ENCODE measurements at regions not wholly inside any gene's neighbourhood (a gene's known extent, or its start where the extent isn't known, plus 50 kb on each side); places are given as distances from the start of the nearest gene placed in this dataset.

- H3K18ac ChIP-seq (ENCODE audit: extremely low read depth, low read length) = no peak overlapping the region
- 0 out of 2 replicates have a peak overlapping the region, but pooled peaks have one; percentile 29 for H2BK15ac ChIP-seq (ENCODE audit: low read length)
- peaks cover 2% of the 10 kb centered on the region; the same call in 1 of the 2 replicates for H3K23me2 ChIP-seq (ENCODE audit: low read depth, low read length)
- DNase-seq (ENCODE audit: low read depth in 1 of 2, low spot score in 2 of 2) (no peak), FAIRE-seq (no peak)
- H3K23ac ChIP-seq (ENCODE audit: insufficient read length) = no peak overlapping the region
- H2BK12ac ChIP-seq (ENCODE audit: low read depth, low read length) = no peak overlapping the region
- no peak overlapping the region for H2AK5ac ChIP-seq (ENCODE audit: low read depth, low read length)
- no peak overlapping the region for H2BK20ac ChIP-seq (ENCODE audit: low read length)
- H3K4me3 ChIP-seq (ENCODE audit: extremely low read depth in 1 of 4, insufficient read depth in 2 of 4, low read depth in 3 of 4, low read length in 4 of 4) = no peak overlapping the region
- H3K14ac ChIP-seq (ENCODE audit: insufficient read length) = no peak overlapping the region
- H3K79me1 ChIP-seq (ENCODE audit: low read depth, low read length) = no peaks in the 10 kb centered on the region
- H4K5ac ChIP-seq (ENCODE audit: insufficient read length, low read depth, low read length) = no peak overlapping the region
- H4K8ac ChIP-seq (ENCODE audit: extremely low read depth, insufficient read depth, low read length) = no peak overlapping the region
- no peak overlapping the region for H2AFZ ChIP-seq (ENCODE audit: low read length)
- no peaks in the 10 kb centered on the region for H3K36me3 ChIP-seq (ENCODE audit: control insufficient read depth in 2 of 4, insufficient read depth in 4 of 4, low read length in 3 of 4)
- H3K56ac ChIP-seq (replicated peaks; ENCODE audit: insufficient read length, low read depth, low read length) = no peak overlapping the region
- H3K4me2 ChIP-seq (ENCODE audit: insufficient read depth in 1 of 2, low read depth in 2 of 2, low read length in 2 of 2) = no peak overlapping the region
- CTCF ChIA-PET (ENCODE audit: partially characterized antibody) = interaction anchor here (1.0 kb wide), 1 partner anchor 127 kb away, joined by 3 read pairs; no protein-coding TSS in a partner anchor
- no peaks in the 10 kb centered on the region for H3K9me3 ChIP-seq (ENCODE audit: insufficient read depth in 2 of 2, low read depth in 1 of 2, low read length in 1 of 2)
- no peak overlapping the region for H2BK5ac ChIP-seq (ENCODE audit: low read depth, low read length)
- no peak overlapping the region for H3K4ac ChIP-seq (replicated peaks; ENCODE audit: insufficient read length, low read depth, low read length)
- H3K27ac ChIP-seq (ENCODE audit: low read depth, low read length) = no peak overlapping the region
- 85% methylated on average over 3 of the region's 3 CpGs; no CpG with 5 or more reads in 1 of the 2 experiments for WGBS, 2 experiments (ENCODE audit: extremely low coverage in 1 of 2, insufficient coverage in 1 of 2, insufficient read length in 1 of 2, insufficient replicate concordance in 2 of 2, low coverage in 1 of 2, low lambda C conversion rate in 2 of 2, missing lambda C conversion rate in 1 of 2)
- POLR2A ChIA-PET (ENCODE audit: partially characterized antibody) = no interaction called here
- no peak overlapping the region for H2BK120ac ChIP-seq (replicated peaks; ENCODE audit: low read depth, low read length)
- no peak overlapping the region for H4K91ac ChIP-seq (replicated peaks; ENCODE audit: insufficient read length, low read length)
- H3K79me2 ChIP-seq (ENCODE audit: control insufficient read depth in 1 of 2, insufficient read depth in 2 of 2, low read length in 2 of 2) = no peaks in the 10 kb centered on the region
- H3K9ac ChIP-seq (replicated peaks in 1 of 4; ENCODE audit: extremely low read depth in 1 of 4, low read depth in 3 of 4, low read length in 3 of 4) = no peak overlapping the region
- no peaks in the 10 kb centered on the region for H3K27me3 ChIP-seq (replicated peaks in 1 of 4; ENCODE audit: control insufficient read depth in 3 of 4, extremely low read depth in 1 of 4, insufficient read depth in 3 of 4, low read length in 3 of 4)
- H3K4me1 ChIP-seq (replicated peaks in 1 of 4; ENCODE audit: control insufficient read depth in 3 of 4, insufficient read depth in 4 of 4, low read length in 3 of 4) = peaks cover 0 to 8% (median 2%) of the 10 kb centered on the region in 4 experiments; a peak in 1 of 7 replicates
- H4K20me1 ChIP-seq (replicated peaks in 1 of 2; ENCODE audit: control insufficient read depth in 1 of 2, insufficient read depth in 2 of 2, low read length in 2 of 2) = no peaks in the 10 kb centered on the region
- TF ChIP-seq RAD21 (IDR thresholded peaks at IDR 0.05 in 1 of 2, conservative IDR thresholded peaks at IDR 0.05 in 1 of 2; ENCODE audit: low read depth in 2 of 2, low read length in 2 of 2) = no peak
- TF ChIP-seq MAX (IDR thresholded peaks at IDR 0.05) = no peak
- TF ChIP-seq CEBPB (IDR thresholded peaks at IDR 0.05; ENCODE audit: low read depth, low read length) = no peak
- no peak for TF ChIP-seq E2F6 (IDR thresholded peaks at IDR 0.05)
- no peak for TF ChIP-seq BACH1 (IDR thresholded peaks at IDR 0.05; ENCODE audit: low read length)
- no peak for TF ChIP-seq SP4 (IDR thresholded peaks at IDR 0.05; ENCODE audit: low read length)
- TF ChIP-seq TBP (IDR thresholded peaks at IDR 0.05; ENCODE audit: low read depth, low read length) = no peak
- no peak for TF ChIP-seq NANOG (IDR thresholded peaks at IDR 0.05; ENCODE audit: insufficient read depth, low read depth, low read length, poor library complexity, severe bottlenecking)
- no peak for TF ChIP-seq HDAC6 (IDR thresholded peaks at IDR 0.05; ENCODE audit: low read depth, low read length)
- no peak for TF ChIP-seq POLR2A (IDR thresholded peaks at IDR 0.05; ENCODE audit: control extremely low read depth in 1 of 2, low read depth in 2 of 2, low read length in 2 of 2)
- no peak for TF ChIP-seq EGR1 (IDR thresholded peaks at IDR 0.05; ENCODE audit: borderline replicate concordance, low read depth, low read length)
- TF ChIP-seq RFX5 (IDR thresholded peaks at IDR 0.05; ENCODE audit: borderline replicate concordance, low read depth, low read length) = no peak
- no peak for TF ChIP-seq YY1 (IDR thresholded peaks at IDR 0.05; ENCODE audit: low read depth, low read length)
- no peak for TF ChIP-seq TAF7 (optimal IDR thresholded peaks at IDR 0.05; ENCODE audit: borderline replicate concordance, low read depth, low read length)
- no peak for TF ChIP-seq JUND (IDR thresholded peaks at IDR 0.05; ENCODE audit: low read length)
Measured at GRCh38 chr18:35811896-35812295, 160.6 kb upstream of the RMP24 start.
